ENCODE measurements at regions not wholly inside any gene's neighbourhood (a gene's known extent, or its start where the extent isn't known, plus 50 kb on each side); places are given as distances from the start of the nearest gene placed in this dataset.

- no peak for TF ChIP-seq CTCF (IDR thresholded peaks at IDR 0.05; ENCODE audit: low read depth, low read length)
- no peak for DNase-seq (ENCODE audit: extremely low read depth, low read depth)
Measured at GRCh38 chr6:119791736-119792135, 442.2 kb upstream of the MAN1A1 start.

GRCh38 chr6:119781365-119781764 is 431.8 kb upstream of the MAN1A1 start:
- TF ChIP-seq CTCF (IDR thresholded peaks at IDR 0.05; ENCODE audit: low read depth, low read length): no peak
- no peak for DNase-seq (ENCODE audit: extremely low read depth, low read depth)

- DNase-seq (ENCODE audit: extremely low read depth, low read depth): no peak
- no peak for TF ChIP-seq CTCF (IDR thresholded peaks at IDR 0.05; ENCODE audit: low read depth, low read length)
Measured at GRCh38 chr6:119768201-119768600, 418.6 kb upstream of the MAN1A1 start.

- TF ChIP-seq CTCF (IDR thresholded peaks at IDR 0.05; ENCODE audit: low read depth, low read length): no peak
- DNase-seq (ENCODE audit: extremely low read depth, low read depth): no peak
Measured at GRCh38 chr6:119764927-119765681, 415.5 kb upstream of the MAN1A1 start.

GRCh38 chr6:119760046-119760445 is 410.5 kb upstream of the MAN1A1 start:
- no peak for DNase-seq (ENCODE audit: extremely low read depth, low read depth)
- no peak for TF ChIP-seq CTCF (IDR thresholded peaks at IDR 0.05; ENCODE audit: low read depth, low read length)

GRCh38 chr6:119758385-119758784 is 408.8 kb upstream of the MAN1A1 start:
- no peak for DNase-seq (ENCODE audit: extremely low read depth, low read depth)
- no peak for TF ChIP-seq CTCF (IDR thresholded peaks at IDR 0.05; ENCODE audit: low read depth, low read length)

- TF ChIP-seq CTCF (IDR thresholded peaks at IDR 0.05; ENCODE audit: low read depth, low read length): no peak
- no peak for DNase-seq (ENCODE audit: extremely low read depth, low read depth)
Measured at GRCh38 chr6:119757467-119757866, 407.9 kb upstream of the MAN1A1 start.

Measured in AG09319 (cell line).